Common myeloid progenitor, CD34-positive (primary cell): ENCODE measurements at regions not wholly inside any gene's neighbourhood (a gene's known extent, or its start where the extent isn't known, plus 50 kb on each side); places are given as distances from the start of the nearest gene placed in this dataset.

Source experiments
- CTCF ChIA-PET: fragments of 350-600 bp; sonication (Branson Sonifier 250); formaldehyde crosslinking; loops from one replicate; lab custom pipeline; 2021; ENCODE audit warnings: antibody characterized with exemption; lab: Charles Lee
- POLR2A ChIA-PET: fragments of 350-600 bp; sonication (Branson Sonifier 250); formaldehyde crosslinking; loops from one replicate; lab custom pipeline; 2021; ENCODE audit warnings: antibody characterized with exemption; lab: Charles Lee
- DNase-seq, 3 donors: peaks; one replicate each; pipeline versions ENCODE4 v3.0.0 to v3.0.0-alpha.2; 2013
- H3K27ac ChIP-seq, 2 experiments: 1 replicate in 1 of 2; 2 replicates in 1 of 2; pipeline ENCODE4 v1.7.0; 2013; ENCODE audit warnings: inconsistent platforms in 2 of 2, low read length in 2 of 2, mild to moderate bottlenecking in 2 of 2, low read depth in 1 of 2, moderate library complexity in 1 of 2; ENCODE audit not compliant: severe bottlenecking in 2 of 2, insufficient read depth in 1 of 2, poor library complexity in 1 of 2
- H3K27me3 ChIP-seq, 5 experiments: replicated peaks in 2 of 5; 1 replicate in 3 of 5; 2 replicates in 2 of 5; pipeline versions ENCODE4 v1.6.1 to v1.7.0; 2013; ENCODE audit warnings: low read length in 4 of 5, mild to moderate bottlenecking in 2 of 5, moderate library complexity in 2 of 5, inconsistent platforms in 1 of 5; ENCODE audit not compliant: insufficient read depth in 5 of 5, control insufficient read depth in 4 of 5
- H3K36me3 ChIP-seq, 4 experiments: 1 replicate in 2 of 4; 2 replicates in 2 of 4; pipeline versions ENCODE4 v1.6.1 to v1.7.0; 2013; ENCODE audit warnings: low read length in 3 of 4, control low read depth in 1 of 4, mild to moderate bottlenecking in 1 of 4; ENCODE audit not compliant: control insufficient read depth in 4 of 4, insufficient read depth in 4 of 4
- H3K4me1 ChIP-seq, 4 experiments: 1 replicate in 3 of 4; 2 replicates in 1 of 4; pipeline versions ENCODE4 v1.6.1 to v1.7.1; 2013; ENCODE audit warnings: low read length in 3 of 4, mild to moderate bottlenecking in 3 of 4, control low read depth in 1 of 4, inconsistent platforms in 1 of 4, moderate library complexity in 1 of 4; ENCODE audit not compliant: control insufficient read depth in 4 of 4, insufficient read depth in 4 of 4; ENCODE audit errors: control extremely low read depth in 1 of 4
- H3K4me3 ChIP-seq, 7 experiments: 1 replicate in 4 of 7; 2 replicates in 3 of 7; pipeline versions ENCODE4 v1.5.1 to v1.7.0; 2013; ENCODE audit warnings: mild to moderate bottlenecking in 7 of 7, low read length in 6 of 7, moderate library complexity in 6 of 7, inconsistent platforms in 2 of 7, low read depth in 2 of 7, control low read depth in 1 of 7; ENCODE audit not compliant: insufficient read depth in 4 of 7, control insufficient read depth in 1 of 7; ENCODE audit errors: extremely low read depth in 1 of 7
- H3K9me3 ChIP-seq, 5 experiments: 1 replicate in 4 of 5; 2 replicates in 1 of 5; pipeline versions ENCODE4 v1.6.1 to v1.7.1; 2013; ENCODE audit warnings: low read length in 4 of 5, mild to moderate bottlenecking in 2 of 5, inconsistent platforms in 1 of 5, low read depth in 1 of 5, moderate library complexity in 1 of 5; ENCODE audit not compliant: control insufficient read depth in 4 of 5, insufficient read depth in 2 of 5; ENCODE audit errors: control extremely low read depth in 1 of 5
- WGBS: methylation state at CpG from one replicate; pipeline ENCODE4 v1.1.5; 2013; ENCODE audit not compliant: insufficient coverage; 5-methylcytosine and 5-hydroxymethylcytosine counted together

DNA sequence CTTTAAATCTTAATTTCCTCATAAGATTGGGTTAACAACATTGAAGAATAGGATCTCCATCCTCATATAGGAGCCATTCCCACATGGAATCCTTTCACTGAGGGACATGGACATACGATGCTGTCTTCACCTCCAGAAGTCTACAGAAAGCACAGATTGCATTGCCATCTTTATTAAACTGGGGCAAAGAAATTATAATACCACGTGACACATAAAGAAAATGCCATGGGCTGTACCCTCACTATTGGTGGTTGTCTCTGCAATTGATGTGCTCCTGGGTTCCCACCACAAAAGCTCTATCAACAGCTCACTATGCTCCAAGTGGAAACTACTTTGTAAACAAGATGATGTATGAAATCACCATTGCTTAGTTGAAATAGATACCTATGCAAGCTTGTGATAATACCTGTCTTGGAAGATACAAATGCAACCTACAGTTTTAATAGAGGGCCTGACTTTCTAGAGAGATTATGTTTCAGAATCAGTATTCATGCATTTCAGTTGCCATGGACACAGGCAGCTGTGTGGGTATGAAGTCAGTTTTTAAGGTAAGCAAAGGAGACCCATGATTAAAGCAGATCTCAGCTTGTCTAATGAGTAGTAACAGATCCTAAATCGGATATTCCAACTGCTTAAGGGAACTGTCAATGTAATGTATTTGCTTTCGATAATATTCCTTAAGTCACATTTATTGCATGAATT lies 337.0 kb downstream of the RAD51AP2 start:
- H3K4me3 ChIP-seq, result no peak overlapping the region
- POLR2A ChIA-PET, result no interaction called here
- CTCF ChIA-PET, result interaction anchor here (0.6 to 1.2 kb wide), 3 partner anchors 10 to 18 kb away, joined by 3 read pairs; no protein-coding TSS in a partner anchor
- H3K36me3 ChIP-seq, result no peaks in the 10 kb centered on the region
- 93% methylated on average over 3 of the region's 4 CpGs for WGBS
- no peak for DNase-seq
- H3K4me1 ChIP-seq, result peaks cover 0 to 3% (median 0%) of the 10 kb centered on the region in 4 experiments
- no peaks in the 10 kb centered on the region for H3K9me3 ChIP-seq
- H3K27me3 ChIP-seq, result no peaks in the 10 kb centered on the region
- no peak overlapping the region for H3K27ac ChIP-seq

DNA sequence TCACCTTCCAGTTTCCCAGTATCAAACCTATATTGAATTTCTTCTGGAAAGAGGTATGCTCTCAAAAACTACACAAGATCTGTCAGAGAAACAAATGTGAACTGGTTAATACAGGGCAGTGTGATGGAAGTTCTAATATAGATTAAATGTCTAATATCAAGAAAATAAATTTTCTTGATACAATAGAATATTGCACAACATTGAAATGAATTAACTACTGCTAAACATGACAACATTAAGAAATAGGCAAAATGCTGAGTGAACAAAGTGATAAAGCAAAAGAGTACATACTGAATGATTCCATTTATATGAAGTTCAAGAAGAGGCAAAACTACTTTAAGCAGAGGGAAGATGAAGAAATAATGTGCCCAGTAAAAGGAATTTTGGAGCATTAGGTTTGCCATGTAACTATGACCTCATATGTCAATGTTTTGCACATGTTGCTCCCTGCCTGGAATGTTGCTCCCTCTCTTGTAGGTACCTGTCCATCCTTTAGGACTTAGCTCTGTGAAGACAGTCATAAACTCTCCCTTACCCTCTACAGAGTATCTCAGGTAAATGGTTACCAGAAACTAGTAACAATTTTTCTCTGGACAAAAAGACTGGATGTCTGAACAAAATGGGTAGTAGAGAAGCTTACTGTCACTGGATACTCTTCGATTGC lies 339.0 kb downstream of the RAD51AP2 start:
- POLR2A ChIA-PET, result no interaction called here
- H3K9me3 ChIP-seq, result no peaks in the 10 kb centered on the region
- no peaks in the 10 kb centered on the region for H3K36me3 ChIP-seq
- no CpG with 5 or more reads among the region's 1 CpG for WGBS
- DNase-seq, result no peak
- H3K27ac ChIP-seq, result no peak overlapping the region
- CTCF ChIA-PET, result no interaction called here
- H3K4me3 ChIP-seq, result no peak overlapping the region
- peaks cover 0 to 3% (median 0%) of the 10 kb centered on the region in 4 experiments for H3K4me1 ChIP-seq
- no peaks in the 10 kb centered on the region for H3K27me3 ChIP-seq

- no peaks in the 10 kb centered on the region for H3K9me3 ChIP-seq
- 67% methylated on average over 1 of the region's 1 CpG for WGBS
- peaks cover 0 to 3% (median 0%) of the 10 kb centered on the region in 4 experiments for H3K4me1 ChIP-seq
- no peak overlapping the region for H3K4me3 ChIP-seq
- ChIA-PET CTCF (interaction anchor here (1.0 to 2.2 kb wide), 4 partner anchors 8 to 52 kb away, joined by 3 to 8 read pairs (median 4); no protein-coding TSS in a partner anchor), POLR2A (no interaction called here)
- no peak overlapping the region for H3K27ac ChIP-seq
- H3K27me3 ChIP-seq, result no peaks in the 10 kb centered on the region
- no peak for DNase-seq
- no peaks in the 10 kb centered on the region for H3K36me3 ChIP-seq
Measured at GRCh38 chr2:17177088-17177487, 341.2 kb downstream of the RAD51AP2 start.

DNA sequence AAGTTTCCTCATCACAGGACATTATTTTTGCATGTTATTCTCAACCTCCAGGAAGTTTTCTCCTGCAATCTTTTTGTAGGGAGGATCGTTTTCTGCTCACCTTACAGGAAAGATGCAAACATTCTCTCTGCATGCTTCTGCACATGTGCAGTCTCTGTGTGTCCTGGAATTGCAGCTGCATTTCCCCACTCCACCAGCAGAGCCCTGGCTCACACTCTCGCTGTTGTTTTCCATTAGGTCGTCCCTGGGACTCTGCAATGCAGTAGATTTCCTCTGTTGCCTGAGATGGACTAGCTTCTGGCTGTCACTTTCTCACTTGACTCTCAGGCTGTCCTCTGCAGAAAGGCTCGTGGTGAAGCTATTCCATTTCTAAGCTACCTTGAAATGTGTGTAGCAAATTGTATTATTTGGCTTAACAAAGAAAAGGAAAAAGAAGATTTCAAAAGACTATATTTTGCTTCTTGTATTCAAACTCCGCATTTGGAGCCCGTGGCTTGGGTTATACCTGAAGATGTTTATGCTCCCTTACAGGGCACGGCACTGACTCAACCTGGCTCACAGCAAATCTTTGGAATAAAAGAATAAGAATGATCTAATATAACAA lies 346.7 kb downstream of the RAD51AP2 start:
- DNase-seq, result peak; percentile 16 to 49 (median 44)
- no peaks in the 10 kb centered on the region for H3K9me3 ChIP-seq
- no peaks in the 10 kb centered on the region for H3K36me3 ChIP-seq
- POLR2A ChIA-PET, result no interaction called here
- H3K27me3 ChIP-seq, result no peaks in the 10 kb centered on the region
- CTCF ChIA-PET, result interaction anchor here (1.0 to 3.1 kb wide), 7 partner anchors 10 to 18 kb away, joined by 3 to 8 read pairs (median 4); no protein-coding TSS in a partner anchor
- H3K4me1 ChIP-seq, result no peaks in the 10 kb centered on the region
- no peak overlapping the region for H3K27ac ChIP-seq
- H3K4me3 ChIP-seq, result no peak overlapping the region
- 24% methylated on average over 4 of the region's 7 CpGs for WGBS

DNA sequence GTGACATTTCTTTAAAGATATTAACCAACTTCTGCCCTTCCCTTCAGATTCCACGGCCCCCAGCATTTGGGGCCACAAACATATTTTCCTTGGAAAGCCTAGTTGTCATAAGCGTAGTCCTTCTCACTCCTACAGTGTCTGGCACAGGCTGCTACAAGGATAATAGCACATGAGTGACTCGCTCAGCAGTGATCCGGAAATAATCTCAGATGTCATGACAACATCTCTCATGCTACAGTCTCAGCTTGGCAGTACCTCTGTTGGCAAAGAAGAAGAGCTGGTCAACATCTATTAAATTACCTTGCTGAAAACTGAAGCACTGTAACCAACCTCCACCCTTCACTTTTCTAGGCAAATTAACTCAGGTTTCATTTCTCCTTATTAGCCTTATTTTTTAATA lies 351.7 kb downstream of the RAD51AP2 start:
- no peak overlapping the region for H3K27ac ChIP-seq
- 96% methylated on average over 3 of the region's 4 CpGs for WGBS

GRCh38 chr2:17164550-17164949 lies 353.7 kb downstream of the RAD51AP2 start:
- no peaks in the 10 kb centered on the region for H3K9me3 ChIP-seq
- no peaks in the 10 kb centered on the region for H3K27me3 ChIP-seq
- no peak overlapping the region for H3K27ac ChIP-seq
- H3K36me3 ChIP-seq, result no peaks in the 10 kb centered on the region
- H3K4me3 ChIP-seq, result no peak overlapping the region
- CTCF ChIA-PET, result no interaction called here
- POLR2A ChIA-PET, result no interaction called here
- H3K4me1 ChIP-seq, result peaks cover 0 to 3% (median 0%) of the 10 kb centered on the region in 4 experiments
- WGBS, result no CpG with 5 or more reads among the region's 1 CpG
- peak in 1 of 3 donors; percentile 41 for DNase-seq

More for the DNA sequence above, 351.7 kb downstream of the RAD51AP2 start:
- ChIA-PET POLR2A (no interaction called here), CTCF (no interaction called here)
- Histone ChIP-seq H3K9me3 (no peaks in the 10 kb centered on the region), H3K27me3 (no peaks in the 10 kb centered on the region), H3K4me1 (peaks cover 0 to 3% (median 0%) of the 10 kb centered on the region in 4 experiments), H3K36me3 (no peaks in the 10 kb centered on the region), H3K4me3 (no peak overlapping the region)
- no peak for DNase-seq
